ENCODE measurements at regions not wholly inside any gene's neighbourhood (a gene's known extent, or its start where the extent isn't known, plus 50 kb on each side); places are given as distances from the start of the nearest gene placed in this dataset.

DNA sequence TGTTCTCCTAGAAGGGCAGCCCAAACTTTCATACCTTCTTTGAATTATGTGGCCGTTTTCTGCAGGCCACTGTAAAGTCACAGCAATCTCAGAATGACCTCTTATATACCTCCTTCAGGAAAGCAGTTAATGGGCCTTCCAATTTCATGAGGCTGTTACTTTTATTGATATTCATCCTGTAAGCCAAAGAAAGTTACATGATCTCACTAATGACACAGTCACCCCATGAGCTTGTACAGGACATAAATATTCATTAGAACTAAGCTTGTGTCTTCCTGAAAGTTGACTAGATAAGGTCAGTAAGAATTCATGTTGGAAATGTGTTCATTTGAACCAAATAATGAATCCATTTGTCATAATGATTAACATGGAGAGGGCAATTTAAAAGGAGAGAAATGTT is 283.1 kb upstream of the NWD2 start:
- TF ChIP-seq, protein P1, sequence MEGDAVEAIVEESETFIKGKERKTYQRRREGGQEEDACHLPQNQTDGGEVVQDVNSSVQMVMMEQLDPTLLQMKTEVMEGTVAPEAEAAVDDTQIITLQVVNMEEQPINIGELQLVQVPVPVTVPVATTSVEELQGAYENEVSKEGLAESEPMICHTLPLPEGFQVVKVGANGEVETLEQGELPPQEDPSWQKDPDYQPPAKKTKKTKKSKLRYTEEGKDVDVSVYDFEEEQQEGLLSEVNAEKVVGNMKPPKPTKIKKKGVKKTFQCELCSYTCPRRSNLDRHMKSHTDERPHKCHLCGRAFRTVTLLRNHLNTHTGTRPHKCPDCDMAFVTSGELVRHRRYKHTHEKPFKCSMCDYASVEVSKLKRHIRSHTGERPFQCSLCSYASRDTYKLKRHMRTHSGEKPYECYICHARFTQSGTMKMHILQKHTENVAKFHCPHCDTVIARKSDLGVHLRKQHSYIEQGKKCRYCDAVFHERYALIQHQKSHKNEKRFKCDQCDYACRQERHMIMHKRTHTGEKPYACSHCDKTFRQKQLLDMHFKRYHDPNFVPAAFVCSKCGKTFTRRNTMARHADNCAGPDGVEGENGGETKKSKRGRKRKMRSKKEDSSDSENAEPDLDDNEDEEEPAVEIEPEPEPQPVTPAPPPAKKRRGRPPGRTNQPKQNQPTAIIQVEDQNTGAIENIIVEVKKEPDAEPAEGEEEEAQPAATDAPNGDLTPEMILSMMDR (IDR thresholded peaks at IDR 0.05; ENCODE audit: insufficient read depth, low read depth, low read length): no peak
- no peak for TF ChIP-seq EZH2 (IDR thresholded peaks at IDR 0.05; ENCODE audit: insufficient read depth, low read length)
